ENCODE measurements at regions not wholly inside any gene's neighbourhood (a gene's known extent, or its start where the extent isn't known, plus 50 kb on each side); places are given as distances from the start of the nearest gene placed in this dataset.

DNA sequence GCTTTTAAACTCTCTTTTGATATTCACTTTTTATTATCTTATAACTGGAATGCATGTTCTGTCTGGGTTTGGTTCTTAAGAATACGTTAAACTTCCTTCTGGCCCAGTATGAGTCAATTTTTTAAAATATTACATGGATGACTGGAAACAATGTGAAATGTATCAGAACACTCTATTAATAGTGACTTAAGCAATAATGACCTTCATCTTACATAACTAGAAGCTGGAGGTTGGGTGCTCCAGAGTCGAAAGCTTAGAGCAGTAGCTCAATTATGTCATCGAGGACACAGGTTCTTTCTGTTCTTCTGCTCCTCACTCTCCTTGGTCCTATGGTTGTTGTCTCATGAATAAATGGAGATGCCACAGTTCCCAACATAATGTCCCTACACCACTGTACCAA is 91.6 kb upstream of the FOXD3 start:
- no peaks in the 10 kb centered on the region for H3K9me3 Mint-ChIP-seq
- no peaks in the 10 kb centered on the region for H3K4me1 Mint-ChIP-seq (ENCODE audit: low read depth in 2 of 2)
- no peak overlapping the region for H3K4me3 Mint-ChIP-seq
- peaks cover 4% of the 10 kb centered on the region for H3K36me3 Mint-ChIP-seq (ENCODE audit: insufficient read depth)
- no peak overlapping the region for H3K27ac Mint-ChIP-seq
- DNase-seq: no peak
- ATAC-seq (replicated peaks): no peak
- peaks cover 0 to under 1% of the 10 kb centered on the region in 2 donors for H3K27me3 Mint-ChIP-seq

- Mint-ChIP-seq H3K27me3 (peaks cover 6 to 23% of the 10 kb centered on the region in 2 donors), H3K27ac (no peak overlapping the region), H3K9me3 (no peaks in the 10 kb centered on the region), H3K36me3 (ENCODE audit: insufficient read depth) (no peaks in the 10 kb centered on the region), H3K4me1 (ENCODE audit: low read depth in 2 of 2) (no peaks in the 10 kb centered on the region), H3K4me3 (no peak overlapping the region)
- DNase-seq (no peak), ATAC-seq (replicated peaks) (no peak)
These were observed 83.6 kb upstream of the FOXD3 start for GRCh38 chr1:63238721-63239120.

DNA sequence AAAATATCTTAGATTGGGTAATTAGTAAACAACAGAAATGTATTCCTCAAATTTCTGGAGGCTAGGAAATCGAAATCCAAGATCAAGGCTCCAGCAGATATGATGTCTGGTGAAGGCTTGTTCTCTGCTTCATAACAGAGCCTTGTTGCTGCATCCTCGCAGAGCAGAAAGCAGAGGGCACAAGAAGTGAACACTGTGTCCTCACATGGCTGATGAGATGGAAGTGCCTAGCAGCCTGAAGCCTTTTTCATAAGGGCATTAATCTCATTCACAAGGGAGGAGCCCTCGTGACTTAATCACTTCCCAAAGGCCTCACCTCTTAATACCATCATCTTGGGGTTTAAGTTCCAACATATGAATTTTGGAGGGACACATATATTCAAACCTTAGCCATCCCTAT is 77.2 kb upstream of the FOXD3 start:
- H3K4me3 Mint-ChIP-seq: no peak overlapping the region
- H3K9me3 Mint-ChIP-seq: no peaks in the 10 kb centered on the region
- no peaks in the 10 kb centered on the region for H3K27me3 Mint-ChIP-seq
- no peak overlapping the region for H3K27ac Mint-ChIP-seq
- peaks cover 2% of the 10 kb centered on the region for H3K36me3 Mint-ChIP-seq (ENCODE audit: insufficient read depth)
- DNase-seq: no peak
- ATAC-seq (replicated peaks): no peak
- H3K4me1 Mint-ChIP-seq (ENCODE audit: low read depth in 2 of 2): no peaks in the 10 kb centered on the region

- H3K4me1 Mint-ChIP-seq (ENCODE audit: low read depth in 2 of 2): no peaks in the 10 kb centered on the region
- no peak overlapping the region for H3K4me3 Mint-ChIP-seq
- H3K9me3 Mint-ChIP-seq: no peaks in the 10 kb centered on the region
- no peak overlapping the region for H3K27ac Mint-ChIP-seq
- ATAC-seq (replicated peaks) (no peak), DNase-seq (no peak)
- peaks cover 2% of the 10 kb centered on the region for H3K36me3 Mint-ChIP-seq (ENCODE audit: insufficient read depth)
- no peaks in the 10 kb centered on the region for H3K27me3 Mint-ChIP-seq
These were observed 74.2 kb upstream of the FOXD3 start for GRCh38 chr1:63248216-63248615.

DNA sequence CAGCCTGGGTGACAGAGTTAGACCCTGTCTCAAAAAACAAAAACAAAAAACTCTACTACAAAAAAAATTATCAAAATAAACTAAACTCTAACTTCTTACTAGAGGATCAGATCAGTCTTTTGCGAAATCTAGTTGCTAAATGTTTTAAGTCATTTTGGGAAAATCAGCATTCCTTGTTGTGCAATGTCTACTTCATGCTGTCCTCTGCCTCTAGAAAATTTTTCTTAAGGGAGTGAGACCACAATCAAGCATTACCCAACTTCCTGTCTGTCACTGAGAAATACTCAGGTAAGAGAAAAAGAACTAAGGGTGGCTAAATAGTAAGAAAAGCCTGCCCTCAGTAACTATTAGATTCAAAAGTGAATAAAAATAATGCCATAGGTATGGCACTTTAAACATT is 67.2 kb upstream of the FOXD3 start:
- Mint-ChIP-seq H3K9me3 (no peaks in the 10 kb centered on the region), H3K36me3 (ENCODE audit: insufficient read depth) (no peaks in the 10 kb centered on the region), H3K27me3 (peaks cover 22 to 28% of the 10 kb centered on the region in 2 donors), H3K4me1 (ENCODE audit: low read depth in 2 of 2) (no peaks in the 10 kb centered on the region), H3K27ac (no peak overlapping the region), H3K4me3 (no peak overlapping the region)
- no peak for DNase-seq
- ATAC-seq (replicated peaks): no peak

- ATAC-seq (replicated peaks) (no peak), DNase-seq (no peak)
- H3K4me3 Mint-ChIP-seq: no peak overlapping the region
- H3K4me1 Mint-ChIP-seq (ENCODE audit: low read depth in 2 of 2): no peaks in the 10 kb centered on the region
- no peaks in the 10 kb centered on the region for H3K9me3 Mint-ChIP-seq
- no peaks in the 10 kb centered on the region for H3K36me3 Mint-ChIP-seq (ENCODE audit: insufficient read depth)
- peaks cover 35 to 62% of the 10 kb centered on the region in 2 donors for H3K27me3 Mint-ChIP-seq
- H3K27ac Mint-ChIP-seq: no peak overlapping the region
These were observed 60.5 kb upstream of the FOXD3 start for GRCh38 chr1:63261736-63262458.

DNA sequence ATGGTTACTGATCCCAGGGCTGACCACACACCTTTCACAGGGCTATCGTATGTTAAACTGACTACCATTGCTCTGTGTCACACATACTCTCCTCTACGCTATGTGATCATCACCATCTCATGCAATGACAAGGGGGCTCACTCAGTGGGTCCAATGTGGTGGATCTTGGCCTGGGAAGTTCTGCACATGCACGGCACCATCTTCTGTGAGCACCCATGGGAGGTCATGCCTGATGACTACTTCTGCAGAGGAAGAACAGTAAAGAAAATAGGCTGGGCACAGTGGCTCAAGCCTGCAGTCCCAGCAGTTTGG is 60.0 kb upstream of the FOXD3 start:
- Mint-ChIP-seq H3K4me3 (no peak overlapping the region), H3K27ac (no peak overlapping the region), H3K4me1 (ENCODE audit: low read depth in 2 of 2) (no peaks in the 10 kb centered on the region), H3K27me3 (peaks cover 30 to 57% of the 10 kb centered on the region in 2 donors), H3K36me3 (ENCODE audit: insufficient read depth) (no peaks in the 10 kb centered on the region), H3K9me3 (no peaks in the 10 kb centered on the region)
- DNase-seq (no peak), ATAC-seq (replicated peaks) (no peak)

DNA sequence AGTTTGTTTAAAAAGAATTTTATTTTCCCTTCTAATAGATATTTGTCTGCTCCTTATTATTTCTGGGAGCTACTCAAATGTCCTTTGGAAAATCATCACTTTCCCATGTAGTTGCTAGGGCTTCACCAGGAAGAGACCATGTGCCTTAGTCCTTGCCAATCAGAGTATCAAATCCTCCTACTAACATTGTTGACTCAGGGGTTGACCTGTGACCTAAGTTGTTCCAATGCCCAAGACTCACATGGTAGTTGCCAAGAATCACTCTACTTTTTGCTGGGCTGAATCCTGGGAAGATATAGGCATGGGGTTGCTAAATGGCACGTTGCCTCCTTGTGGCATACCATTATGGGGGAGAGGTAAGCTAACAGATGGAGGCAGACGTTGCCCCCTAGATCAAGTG is 58.2 kb upstream of the FOXD3 start:
- peaks cover 25 to 56% of the 10 kb centered on the region in 2 donors for H3K27me3 Mint-ChIP-seq
- H3K27ac Mint-ChIP-seq: no peak overlapping the region
- H3K4me3 Mint-ChIP-seq: no peak overlapping the region
- H3K4me1 Mint-ChIP-seq (ENCODE audit: low read depth in 2 of 2): no peaks in the 10 kb centered on the region
- no peaks in the 10 kb centered on the region for H3K36me3 Mint-ChIP-seq (ENCODE audit: insufficient read depth)
- ATAC-seq (replicated peaks): no peak
- DNase-seq: no peak
- H3K9me3 Mint-ChIP-seq: no peaks in the 10 kb centered on the region

DNA sequence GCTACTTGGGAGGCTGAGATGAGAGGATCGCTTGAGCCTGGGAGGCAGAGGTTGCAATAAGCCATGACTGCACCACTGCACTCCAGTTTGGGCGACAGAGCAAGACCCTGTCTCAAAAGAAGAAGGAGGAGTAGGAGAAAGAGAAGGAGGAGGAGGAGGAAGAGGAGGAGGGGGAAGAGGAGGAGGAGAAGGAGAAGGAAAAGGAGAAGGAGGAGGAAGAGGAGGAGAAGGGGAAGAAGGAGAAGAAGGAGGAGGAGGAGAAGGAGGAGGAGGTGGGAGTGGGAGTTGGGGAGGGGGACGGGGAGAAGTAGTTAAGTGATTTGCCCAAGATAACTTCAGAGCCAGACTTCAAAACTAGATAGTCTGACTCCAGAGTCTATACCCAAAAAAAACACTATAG is 55.5 kb upstream of the FOXD3 start:
- Mint-ChIP-seq H3K36me3 (ENCODE audit: insufficient read depth) (no peaks in the 10 kb centered on the region), H3K9me3 (no peaks in the 10 kb centered on the region), H3K27me3 (peaks cover 16 to 47% of the 10 kb centered on the region in 2 donors), H3K4me3 (no peak overlapping the region), H3K27ac (no peak overlapping the region), H3K4me1 (ENCODE audit: low read depth in 2 of 2) (no peaks in the 10 kb centered on the region)
- ATAC-seq (replicated peaks) (no peak), DNase-seq (no peak)

GRCh38 chr1:63268876-63269275 is 53.5 kb upstream of the FOXD3 start:
- Mint-ChIP-seq H3K9me3 (no peaks in the 10 kb centered on the region), H3K27me3 (peaks cover 17 to 34% of the 10 kb centered on the region in 2 donors)
- no peak for DNase-seq

DNA sequence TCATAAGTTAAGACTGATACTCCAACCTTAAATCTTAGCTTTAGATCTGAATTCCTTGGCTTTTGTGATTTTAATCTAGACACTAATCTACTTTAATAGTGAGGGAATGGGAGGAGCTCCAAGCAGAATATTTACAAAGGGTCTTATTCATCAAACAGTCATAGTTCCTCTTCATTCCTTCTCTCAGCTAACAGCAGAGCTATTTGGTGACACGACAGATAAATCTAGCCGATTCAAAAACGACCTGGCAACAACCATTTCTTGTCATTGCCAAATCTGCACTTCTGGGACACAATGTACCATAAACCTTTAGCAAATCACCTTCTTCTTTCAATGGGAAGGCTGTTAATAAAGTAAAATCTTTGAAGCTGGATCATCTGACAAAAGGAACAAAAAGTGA is 52.8 kb upstream of the FOXD3 start:
- Mint-ChIP-seq H3K4me1 (ENCODE audit: low read depth in 2 of 2) (no peaks in the 10 kb centered on the region), H3K36me3 (ENCODE audit: insufficient read depth) (no peaks in the 10 kb centered on the region)
- no peak for ATAC-seq (replicated peaks)

More at GRCh38 chr1:63268876-63269275, 53.5 kb upstream of the FOXD3 start:
- Mint-ChIP-seq H3K4me3 (no peak overlapping the region), H3K4me1 (ENCODE audit: low read depth in 2 of 2) (no peaks in the 10 kb centered on the region), H3K36me3 (ENCODE audit: insufficient read depth) (no peaks in the 10 kb centered on the region), H3K27ac (no peak overlapping the region)
- ATAC-seq (replicated peaks): no peak

More for the DNA sequence above, 52.8 kb upstream of the FOXD3 start:
- no peak for DNase-seq
- Mint-ChIP-seq H3K27ac (no peak overlapping the region), H3K9me3 (no peaks in the 10 kb centered on the region), H3K4me3 (no peak overlapping the region), H3K27me3 (peaks cover 18 to 29% of the 10 kb centered on the region in 2 donors)

Data from effector memory CD8-positive, alpha-beta T cell (primary cell).